A673 (cell line): ENCODE measurements at regions not wholly inside any gene's neighbourhood (a gene's known extent, or its start where the extent isn't known, plus 50 kb on each side); places are given as distances from the start of the nearest gene placed in this dataset.
A peak's percentile ranks its signal among the peaks of the same experiment; 100 is the strongest.

Experiments used
- BruUV-seq: library from RNA; stranded (reverse); fragments of 400-500 nt; replicated peaks from 2 replicates; lab custom pipeline; 2021; lab: Mats Ljungman, UMichigan
- CTCF ChIA-PET: fragments of 300-600 bp; sonication (Branson Sonifier 250); formaldehyde crosslinking; loops from one replicate; lab custom pipeline; 2022; ENCODE audit warnings: antibody characterized with exemption; lab: Charles Lee
- POLR2A ChIA-PET: fragments of 300-600 bp; sonication (Branson Sonifier 250); formaldehyde crosslinking; loops from one replicate; lab custom pipeline; 2022; ENCODE audit warnings: antibody characterized with exemption; ENCODE audit not compliant: low non-redundant PET; lab: Charles Lee
- DNase-seq: peaks from one replicate; pipeline ENCODE4 v3.0.0-alpha.2; 2015; ENCODE audit warnings: low spot score
- H3K27ac ChIP-seq: fragments of 200-600 bp; sonication (generic); 2 replicates; pipeline ENCODE4 v1.5.1; 2016; ENCODE audit warnings: mixed run types, low read depth, mild to moderate bottlenecking, mixed read lengths, antibody characterized with exemption, low read length; ENCODE audit not compliant: poor library complexity, severe bottlenecking
- H3K27me3 ChIP-seq: fragments of 200-600 bp; sonication (generic); replicated peaks from 2 replicates; pipeline ENCODE4 v1.6.1; 2017; ENCODE audit warnings: mixed run types, low read depth, mild to moderate bottlenecking, mixed read lengths, antibody characterized with exemption, low read length; ENCODE audit not compliant: insufficient read depth, poor library complexity
- H3K36me3 ChIP-seq: fragments of 200-600 bp; sonication (generic); 2 replicates; pipeline ENCODE4 v1.6.1; 2016; ENCODE audit warnings: mixed run types, mild to moderate bottlenecking, mixed read lengths, antibody characterized with exemption, low read length; ENCODE audit not compliant: insufficient read depth, poor library complexity, severe bottlenecking
- H3K4me1 ChIP-seq: fragments of 200-600 bp; sonication (generic); 2 replicates; pipeline ENCODE4 v1.6.1; 2017; ENCODE audit warnings: mixed run types, mild to moderate bottlenecking, mixed read lengths, antibody characterized with exemption, low read length; ENCODE audit not compliant: insufficient read depth, poor library complexity, severe bottlenecking
- H3K4me3 ChIP-seq: fragments of 200-600 bp; sonication (generic); 2 replicates; pipeline ENCODE4 v1.5.1; 2016; ENCODE audit warnings: low read depth, mixed run types, mild to moderate bottlenecking, mixed read lengths, low read length; ENCODE audit not compliant: poor library complexity, severe bottlenecking
- H3K9me3 ChIP-seq: fragments of 200-600 bp; sonication (generic); 2 replicates; pipeline ENCODE4 v1.6.1; 2016; ENCODE audit warnings: mixed run types, low read depth, mild to moderate bottlenecking, mixed read lengths, antibody characterized with exemption, low read length; ENCODE audit not compliant: poor library complexity, severe bottlenecking
- EZH2 ChIP-seq: fragments of 200-600 bp; sonication (generic); IDR thresholded peaks from 2 replicates; pipeline ENCODE4 v1.6.1; 2017; ENCODE audit warnings: borderline replicate concordance, low read depth, mild to moderate bottlenecking, mixed read lengths, antibody characterized with exemption, low read length; ENCODE audit not compliant: poor library complexity, severe bottlenecking
- intact Hi-C: fragments of 100-400 bp; cut with micrococcal nuclease; formaldehyde crosslinking; loops from one replicate; pipeline ENCODE4 v1.10.0; 2022; ENCODE audit not compliant: unreplicated experiment
- TF ChIP-seq, protein P1 (sequence below): fragments of 300-800, 200-600 bp; sonication (generic); conservative IDR thresholded peaks from 2 replicates; pipeline ENCODE4 v1.5.1; 2017; ENCODE audit warnings: low read depth, mild to moderate bottlenecking, antibody characterized with exemption, low read length, moderate library complexity, mixed read lengths

DNA sequence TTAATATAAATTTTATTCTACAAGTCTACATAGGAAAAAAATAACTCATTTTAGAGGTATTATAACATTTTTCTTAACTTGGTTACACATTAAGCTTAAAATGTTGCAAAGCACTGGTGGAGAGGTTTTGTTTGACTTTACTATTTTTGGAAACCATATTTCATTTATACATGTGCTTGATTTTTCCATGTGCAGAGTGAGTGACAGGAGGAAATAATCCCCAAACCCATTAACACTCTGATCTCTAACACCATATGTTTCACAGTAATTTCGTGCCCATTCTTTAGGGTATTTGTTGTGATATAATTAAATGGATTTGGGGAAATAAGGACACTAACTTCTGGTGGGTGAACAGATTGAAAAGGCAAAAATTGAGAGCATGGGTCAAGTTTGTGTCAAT, 2124.4 kb upstream of the PCDH20 start:
- BruUV-seq: no TSS peak
- H3K27me3 ChIP-seq: no peaks in the 10 kb centered on the region
- no peak overlapping the region for H3K27ac ChIP-seq
- H3K9me3 ChIP-seq: no peaks in the 10 kb centered on the region
- no peaks in the 10 kb centered on the region for H3K36me3 ChIP-seq
- intact Hi-C loops: no loop called here
- TF ChIP-seq EZH2: no peak
- TF ChIP-seq, protein P1, sequence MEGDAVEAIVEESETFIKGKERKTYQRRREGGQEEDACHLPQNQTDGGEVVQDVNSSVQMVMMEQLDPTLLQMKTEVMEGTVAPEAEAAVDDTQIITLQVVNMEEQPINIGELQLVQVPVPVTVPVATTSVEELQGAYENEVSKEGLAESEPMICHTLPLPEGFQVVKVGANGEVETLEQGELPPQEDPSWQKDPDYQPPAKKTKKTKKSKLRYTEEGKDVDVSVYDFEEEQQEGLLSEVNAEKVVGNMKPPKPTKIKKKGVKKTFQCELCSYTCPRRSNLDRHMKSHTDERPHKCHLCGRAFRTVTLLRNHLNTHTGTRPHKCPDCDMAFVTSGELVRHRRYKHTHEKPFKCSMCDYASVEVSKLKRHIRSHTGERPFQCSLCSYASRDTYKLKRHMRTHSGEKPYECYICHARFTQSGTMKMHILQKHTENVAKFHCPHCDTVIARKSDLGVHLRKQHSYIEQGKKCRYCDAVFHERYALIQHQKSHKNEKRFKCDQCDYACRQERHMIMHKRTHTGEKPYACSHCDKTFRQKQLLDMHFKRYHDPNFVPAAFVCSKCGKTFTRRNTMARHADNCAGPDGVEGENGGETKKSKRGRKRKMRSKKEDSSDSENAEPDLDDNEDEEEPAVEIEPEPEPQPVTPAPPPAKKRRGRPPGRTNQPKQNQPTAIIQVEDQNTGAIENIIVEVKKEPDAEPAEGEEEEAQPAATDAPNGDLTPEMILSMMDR: no peak
- H3K4me1 ChIP-seq: peaks cover 5% of the 10 kb centered on the region
- no peak overlapping the region for H3K4me3 ChIP-seq
- ChIA-PET POLR2A (no interaction called here), CTCF (no interaction called here)
- no peak for DNase-seq

DNA sequence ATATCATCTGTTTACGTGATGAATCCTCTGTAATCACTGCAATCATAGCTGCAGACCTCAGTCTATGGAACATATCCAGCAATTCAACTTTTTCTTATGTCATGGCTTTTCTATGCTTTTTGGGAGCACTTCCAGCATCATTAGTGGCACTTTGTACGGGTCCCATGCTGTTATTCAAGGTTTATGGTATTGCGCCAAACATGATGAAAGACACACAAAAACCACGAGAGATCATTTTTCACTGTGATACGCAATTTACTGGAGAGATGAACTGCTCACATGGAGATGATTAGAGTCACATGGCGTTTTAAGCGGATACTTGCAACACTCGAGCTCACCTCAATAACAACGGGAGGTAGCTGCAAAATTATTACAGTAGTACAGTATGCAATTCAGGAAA, 2101.7 kb upstream of the PCDH20 start:
- Histone ChIP-seq H3K36me3 (no peaks in the 10 kb centered on the region), H3K4me1 (no peaks in the 10 kb centered on the region), H3K27me3 (no peaks in the 10 kb centered on the region), H3K4me3 (no peak overlapping the region), H3K27ac (no peak overlapping the region), H3K9me3 (no peaks in the 10 kb centered on the region)
- ChIA-PET CTCF (no interaction called here), POLR2A (no interaction called here)
- intact Hi-C loops: no loop called here
- TF ChIP-seq EZH2: no peak
- TF ChIP-seq, protein P1: no peak
- BruUV-seq: no TSS peak
- peak; percentile 63 for DNase-seq

DNA sequence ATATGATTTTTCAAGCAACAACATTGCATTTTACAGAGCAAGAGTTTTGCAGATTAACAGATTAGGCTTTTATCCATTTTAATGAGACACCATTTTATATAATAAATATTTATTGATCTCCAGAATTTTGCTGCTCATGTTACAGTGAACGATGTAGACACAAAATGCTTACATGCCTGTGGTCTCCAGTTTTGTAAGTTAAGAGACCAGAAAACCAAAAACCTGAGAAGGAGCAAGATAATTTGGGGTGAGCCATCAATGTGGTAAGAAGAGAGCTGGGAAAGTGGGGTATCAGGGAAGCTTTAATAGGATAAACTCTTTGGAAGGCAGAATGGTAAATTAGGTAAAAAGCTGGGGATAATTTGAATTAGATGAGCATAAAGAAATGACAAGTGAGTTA, 2100.5 kb upstream of the PCDH20 start:
- Histone ChIP-seq H3K9me3 (no peaks in the 10 kb centered on the region), H3K4me1 (no peaks in the 10 kb centered on the region), H3K4me3 (no peak overlapping the region), H3K27me3 (no peaks in the 10 kb centered on the region), H3K27ac (no peak overlapping the region), H3K36me3 (no peaks in the 10 kb centered on the region)
- CTCF ChIA-PET: no interaction called here
- no peak for DNase-seq
- intact Hi-C loops: no loop called here
- TF ChIP-seq, protein P1: no peak
- TF ChIP-seq EZH2: no peak
- POLR2A ChIA-PET: no interaction called here
- no TSS peak for BruUV-seq
